GM12878 (cell line): ENCODE measurements at regions not wholly inside any gene's neighbourhood (a gene's known extent, or its start where the extent isn't known, plus 50 kb on each side); places are given as distances from the start of the nearest gene placed in this dataset.
"Not testable (repeated sequence)": the region's sequence is repeated elsewhere in the genome, so short reads cannot be mapped to it uniquely, and the experiment has no call there.

Experiments
- ATAC-seq: fragments of 200-7000 bp; cut with Tn5 transposase; 3 replicates; pipeline ENCODE4 v1.9.1; 2020; ENCODE audit warnings: mild to moderate bottlenecking, moderate library complexity
- BruUV-seq: library from RNA; stranded (reverse); fragments of 400-500 nt; replicated peaks from 2 replicates; lab custom pipeline; 2021; lab: Mats Ljungman, UMichigan
- CTCF ChIA-PET: fragments of 300-600 bp; sonication (Branson Sonifier 250); formaldehyde crosslinking; extraction: SDS; loops from one replicate; lab custom pipeline; 2021; ENCODE audit warnings: inconsistent platforms; lab: Yijun Ruan, JAX
- POLR2A ChIA-PET: fragments of 350-600 bp; formaldehyde crosslinking; extraction: SDS; loops from one replicate; lab custom pipeline; 2021; ENCODE audit warnings: inconsistent platforms; lab: Charles Lee
- RAD21 ChIA-PET: fragments of 300-600 bp; sonication (Branson Sonifier 250); formaldehyde crosslinking; loops from one replicate; lab custom pipeline; 2023; ENCODE audit warnings: antibody characterized with exemption; ENCODE audit not compliant: unreplicated experiment; lab: Charles Lee
- SMC1A ChIA-PET: fragments of 300-600 bp; sonication (Branson Sonifier 250); formaldehyde crosslinking; loops from one replicate; lab custom pipeline; 2023; ENCODE audit not compliant: unreplicated experiment, uncharacterized antibody; lab: Charles Lee
- DNase-seq: peaks from one replicate; pipeline ENCODE4 v3.0.0-alpha.2; 2011; ENCODE audit warnings: low read depth, low spot score
- FAIRE-seq: peaks from 3 replicates; lab custom pipeline; 2011; peaks lifted over from hg19 to GRCh38; lab: Jason Lieb, UNC
- H2AFZ ChIP-seq: 2 replicates; pipeline ENCODE4 v1.6.0; 2011; ENCODE audit warnings: low read depth, low read length, control low read depth; ENCODE audit not compliant: control insufficient read depth
- H3K27ac ChIP-seq: 2 replicates; pipeline ENCODE4 v1.5.1; 2011; ENCODE audit warnings: control low read depth; ENCODE audit not compliant: control insufficient read depth, insufficient read depth
- H3K27me3 ChIP-seq, 2 experiments: replicated peaks in 1 of 2; 2 replicates each; pipeline versions ENCODE4 v1.6.0 to v1.6.1; 2011; ENCODE audit warnings: low read length in 1 of 2; ENCODE audit not compliant: control insufficient read depth in 2 of 2, insufficient read depth in 2 of 2
- H3K36me3 ChIP-seq, 2 experiments: 2 replicates each; pipeline ENCODE4 v1.5.1; 2011; ENCODE audit warnings: low read length in 1 of 2; ENCODE audit not compliant: control insufficient read depth in 2 of 2, insufficient read depth in 2 of 2
- H3K4me1 ChIP-seq: 2 replicates; pipeline ENCODE4 v1.6.1; 2011; ENCODE audit warnings: mild to moderate bottlenecking, low read length, moderate library complexity, mixed read lengths; ENCODE audit not compliant: control insufficient read depth, insufficient read depth
- H3K4me2 ChIP-seq: 2 replicates; pipeline ENCODE4 v1.6.0; 2011; ENCODE audit warnings: control low read depth; ENCODE audit not compliant: control insufficient read depth, insufficient read depth
- H3K4me3 ChIP-seq: fragments of 200-600 bp; sonication (generic); 2 replicates; pipeline ENCODE4 v1.5.1; 2016
- H3K79me2 ChIP-seq: 2 replicates; pipeline ENCODE4 v1.6.0; 2011; ENCODE audit warnings: low read length; ENCODE audit not compliant: control insufficient read depth, insufficient read depth
- H3K9ac ChIP-seq: 2 replicates; pipeline ENCODE4 v1.8.0; 2011; ENCODE audit warnings: low read length, control low read depth, mixed read lengths; ENCODE audit not compliant: control insufficient read depth, insufficient read depth
- H3K9me3 ChIP-seq: replicated peaks from 3 replicates; pipeline ENCODE4 v1.5.1; 2011; ENCODE audit warnings: mild to moderate bottlenecking, low read length; ENCODE audit not compliant: control insufficient read depth, insufficient read depth
- H4K20me1 ChIP-seq: 2 replicates; pipeline ENCODE4 v1.6.0; 2011; ENCODE audit not compliant: control insufficient read depth, insufficient read depth
- CEBPZ ChIP-seq: fragments of 150-350 bp; IDR thresholded peaks from 2 replicates; pipeline ENCODE4 v1.6.1; 2016; ENCODE audit warnings: low read depth, low read length
- MTA2 ChIP-seq: fragments of 450-650 bp; IDR thresholded peaks from 2 replicates; pipeline ENCODE4 v1.6.1; 2016; ENCODE audit warnings: low read depth, mild to moderate bottlenecking, moderate library complexity
- SREBF2 ChIP-seq: IDR thresholded peaks from 2 replicates; pipeline ENCODE4 v1.6.1; 2012; ENCODE audit warnings: mild to moderate bottlenecking, low read length
- ZBTB33 ChIP-seq: fragments of 450-650 bp; IDR thresholded peaks from 2 replicates; pipeline ENCODE4 v1.6.1; 2017; ENCODE audit warnings: mild to moderate bottlenecking
- ZBTB40 ChIP-seq: fragments of 450-650 bp; IDR thresholded peaks from 2 replicates; pipeline ENCODE4 v1.6.1; 2016; ENCODE audit warnings: mild to moderate bottlenecking, moderate library complexity, borderline replicate concordance
- ZNF592 ChIP-seq: fragments of 450-650 bp; IDR thresholded peaks from 2 replicates; pipeline ENCODE4 v1.6.1; 2017; ENCODE audit warnings: mild to moderate bottlenecking, moderate library complexity
- WGBS: methylation state at CpG from one replicate; pipeline ENCODE4 v1.1.6; 2016; ENCODE audit warnings: low lambda C conversion rate; ENCODE audit not compliant: insufficient replicate concordance, insufficient coverage; ENCODE audit errors: missing lambda C conversion rate; 5-methylcytosine and 5-hydroxymethylcytosine counted together
- in situ Hi-C: fragments of 300-500 bp; cut with MboI; formaldehyde crosslinking; loops from 9 replicates; pipeline ENCODE4 v1.14.3; 2018; ENCODE audit warnings: mixed read lengths
- intact Hi-C: fragments of 100-400 bp; cut with micrococcal nuclease; formaldehyde crosslinking; loops from one replicate; pipeline ENCODE4 v1.14.2; 2022; ENCODE audit not compliant: unreplicated experiment

GRCh38 chr9:85298499-85298898, 443.3 kb downstream of the AGTPBP1 start (continued):
- no peak for TF ChIP-seq ZNF592
- no peak for TF ChIP-seq ZBTB40
- TF ChIP-seq ZBTB33 = no peak
- no peak for TF ChIP-seq MTA2
- no peak for TF ChIP-seq CEBPZ
- TF ChIP-seq SREBF2 = no peak

- 40% methylated on average over 5 of the region's 5 CpGs for WGBS
- H2AFZ ChIP-seq = not testable (repeated sequence)
Measured at GRCh38 chr9:85295244-85295643, 446.5 kb downstream of the AGTPBP1 start.

More at GRCh38 chr9:85295244-85295643, 446.5 kb downstream of the AGTPBP1 start:
- H3K27me3 ChIP-seq, H3K36me3 ChIP-seq, H3K9me3 ChIP-seq, H3K79me2 ChIP-seq, in situ Hi-C loops, SMC1A ChIA-PET, RAD21 ChIA-PET, CTCF ChIA-PET, H3K27ac ChIP-seq, intact Hi-C loops, H4K20me1 ChIP-seq, H3K9ac ChIP-seq, DNase-seq, BruUV-seq, H3K4me3 ChIP-seq, ATAC-seq, H3K4me2 ChIP-seq, POLR2A ChIA-PET, H3K4me1 ChIP-seq, FAIRE-seq: not testable (repeated sequence)
